ENCODE measurements at regions not wholly inside any gene's neighbourhood (a gene's known extent, or its start where the extent isn't known, plus 50 kb on each side); places are given as distances from the start of the nearest gene placed in this dataset.
"Not testable (repeated sequence)": the region's sequence is repeated elsewhere in the genome, so short reads cannot be mapped to it uniquely, and the experiment has no call there.

GRCh38 chr3:109687626-109688025 lies 350.3 kb upstream of the DPPA4 start:
- H3K4me3 ChIP-seq (ENCODE audit: low read depth, low read length), result no peak overlapping the region
- TF ChIP-seq CTCF (conservative IDR thresholded peaks at IDR 0.05; ENCODE audit: low read depth, low read length), result no peak
- DNase-seq (ENCODE audit: low read depth), result peak; percentile 50

DNA sequence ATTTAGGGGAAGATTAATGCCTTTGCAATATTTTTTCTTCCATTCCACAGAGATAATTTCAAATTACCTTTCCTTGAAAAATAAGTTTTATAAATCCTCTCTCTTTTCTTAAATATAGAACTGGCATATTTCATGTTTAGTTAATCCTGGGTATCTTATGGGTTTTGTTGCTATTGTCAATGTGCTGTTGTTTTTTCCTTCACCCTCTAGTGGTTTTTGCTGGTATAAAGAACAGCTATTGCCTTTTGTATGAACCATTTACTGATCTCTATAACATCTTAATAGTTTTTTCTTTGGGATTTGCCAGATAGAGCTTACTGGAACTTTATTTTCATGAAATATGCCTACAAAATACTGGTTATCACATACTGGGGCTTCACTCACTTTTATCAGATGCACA lies 359.6 kb upstream of the DPPA4 start:
- no peak for DNase-seq (ENCODE audit: low read depth)
- no peak overlapping the region for H3K4me3 ChIP-seq (ENCODE audit: low read depth, low read length)
- TF ChIP-seq CTCF (conservative IDR thresholded peaks at IDR 0.05; ENCODE audit: low read depth, low read length), result no peak

DNA sequence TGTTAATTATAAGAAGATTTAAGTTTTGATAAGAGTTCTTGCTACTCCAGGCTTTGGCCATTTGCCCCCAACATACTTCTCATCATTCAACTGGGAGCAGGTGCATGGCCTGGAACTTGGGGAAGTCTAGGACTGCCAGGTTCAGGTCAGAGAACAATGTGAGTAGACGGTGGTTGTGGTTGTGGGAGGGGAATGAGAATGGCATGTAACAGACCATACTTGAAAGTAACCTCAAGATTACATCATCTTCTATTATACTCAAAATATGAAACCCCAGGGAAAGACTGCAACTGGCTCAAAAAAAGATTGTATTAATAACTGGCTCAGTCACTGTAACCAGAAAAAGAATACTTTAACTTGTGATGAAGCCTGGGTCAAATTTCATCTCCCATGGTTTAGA lies 364.9 kb upstream of the DPPA4 start:
- DNase-seq (ENCODE audit: low read depth), result no peak
- no peak overlapping the region for H3K4me3 ChIP-seq (ENCODE audit: low read depth, low read length)
- no peak for TF ChIP-seq CTCF (conservative IDR thresholded peaks at IDR 0.05; ENCODE audit: low read depth, low read length)

GRCh38 chr3:109702976-109703375 lies 365.6 kb upstream of the DPPA4 start:
- no peak overlapping the region for H3K4me3 ChIP-seq (ENCODE audit: low read depth, low read length)
- no peak for DNase-seq (ENCODE audit: low read depth)
- no peak for TF ChIP-seq CTCF (conservative IDR thresholded peaks at IDR 0.05; ENCODE audit: low read depth, low read length)

DNA sequence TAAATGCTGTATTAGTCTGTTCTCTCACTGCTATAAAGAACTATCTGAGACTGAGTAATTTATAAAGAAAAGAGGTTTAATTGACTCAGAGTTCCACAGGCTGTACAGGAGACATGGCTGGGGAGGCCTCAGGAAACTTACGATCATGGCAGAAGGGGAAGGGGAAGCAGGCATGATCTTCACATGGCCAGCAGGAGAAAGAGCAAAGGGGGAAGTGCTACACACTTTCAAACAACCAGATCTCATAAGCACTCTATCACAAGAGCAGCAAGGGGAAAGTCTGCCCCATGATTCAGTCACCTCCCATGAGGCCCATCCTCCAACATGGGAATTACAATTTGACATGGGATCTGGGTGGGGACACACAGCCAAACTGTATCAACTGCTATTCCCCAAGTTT lies 367.8 kb upstream of the DPPA4 start:
- DNase-seq (ENCODE audit: low read depth); H3K4me3 ChIP-seq (ENCODE audit: low read depth, low read length): not testable (repeated sequence)

- H3K4me3 ChIP-seq (ENCODE audit: low read depth, low read length), result no peak overlapping the region
- no peak for TF ChIP-seq CTCF (conservative IDR thresholded peaks at IDR 0.05; ENCODE audit: low read depth, low read length)
- DNase-seq (ENCODE audit: low read depth), result no peak
Observed at GRCh38 chr3:109707617-109708016, 370.3 kb upstream of the DPPA4 start.

DNA sequence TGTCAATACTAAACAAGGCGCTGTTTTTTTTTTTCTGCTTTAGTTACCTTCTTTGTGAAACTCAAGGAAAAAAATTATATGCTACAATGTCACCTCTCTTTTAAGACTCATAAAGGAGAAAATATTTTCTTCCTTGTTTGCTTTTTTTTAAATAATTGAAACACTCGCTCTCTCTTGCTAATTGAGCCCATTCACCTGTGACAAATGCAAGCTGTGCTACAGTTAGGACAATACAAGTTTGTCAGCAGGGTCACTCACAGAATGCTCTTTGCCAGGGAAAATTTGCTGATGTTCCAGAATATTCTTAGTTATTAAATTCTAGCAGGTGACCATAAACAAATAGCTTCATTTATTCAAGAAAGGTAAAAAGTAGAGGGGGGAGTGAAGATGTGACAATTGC lies 375.9 kb upstream of the DPPA4 start:
- TF ChIP-seq CTCF (conservative IDR thresholded peaks at IDR 0.05; ENCODE audit: low read depth, low read length), result no peak
- no peak for DNase-seq (ENCODE audit: low read depth)
- H3K4me3 ChIP-seq (ENCODE audit: low read depth, low read length), result no peak overlapping the region

DNA sequence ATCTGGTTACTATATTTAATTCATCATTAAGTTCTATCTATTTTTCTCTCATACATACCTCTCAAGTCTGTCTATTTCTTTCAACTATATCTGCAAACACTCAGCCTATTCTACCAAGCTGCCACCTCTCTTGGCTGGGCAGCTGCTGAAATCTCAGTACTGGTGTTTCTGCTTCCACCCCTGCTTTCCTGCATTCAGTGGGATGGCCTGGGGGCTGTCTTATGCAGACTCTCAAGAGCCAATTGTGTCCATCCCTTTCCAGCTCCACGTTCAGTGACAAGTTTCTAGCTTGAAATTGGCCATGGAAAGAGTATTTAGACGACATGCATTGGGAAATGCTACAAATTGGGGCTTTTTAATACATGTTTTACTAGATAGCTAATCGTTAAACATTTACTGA lies 378.4 kb upstream of the DPPA4 start:
- H3K4me3 ChIP-seq (ENCODE audit: low read depth, low read length), result no peak overlapping the region
- no peak for TF ChIP-seq CTCF (conservative IDR thresholded peaks at IDR 0.05; ENCODE audit: low read depth, low read length)
- DNase-seq (ENCODE audit: low read depth), result no peak

Data from epithelial cell of proximal tubule (primary cell).